Ectodermal cell (in vitro differentiated cells): ENCODE measurements at regions not wholly inside any gene's neighbourhood (a gene's known extent, or its start where the extent isn't known, plus 50 kb on each side); places are given as distances from the start of the nearest gene placed in this dataset.

Experiments used
- H3K27ac ChIP-seq: 2 replicates; pipeline ENCODE4 v1.7.0; 2013; ENCODE audit warnings: mild to moderate bottlenecking, low read depth, low read length; ENCODE audit not compliant: insufficient read depth, poor library complexity, severe bottlenecking
- H3K27me3 ChIP-seq: 2 replicates; pipeline ENCODE4 v1.7.0; 2013; ENCODE audit warnings: mild to moderate bottlenecking, low read length; ENCODE audit not compliant: insufficient read depth, control insufficient read depth, poor library complexity, severe bottlenecking
- H3K36me3 ChIP-seq: one replicate; pipeline ENCODE4 v1.7.0; 2013; ENCODE audit warnings: low read length; ENCODE audit not compliant: control insufficient read depth, insufficient read depth
- H3K4me1 ChIP-seq: one replicate; pipeline ENCODE4 v1.7.0; 2013; ENCODE audit warnings: low read length; ENCODE audit not compliant: control insufficient read depth, insufficient read depth
- H3K4me3 ChIP-seq: 2 replicates; pipeline ENCODE4 v1.7.0; 2013; ENCODE audit warnings: low read depth, low read length, control low read depth; ENCODE audit not compliant: insufficient read depth
- H3K9me3 ChIP-seq: 2 replicates; pipeline ENCODE4 v1.7.0; 2013; ENCODE audit warnings: mild to moderate bottlenecking, low read length, moderate library complexity; ENCODE audit not compliant: control insufficient read depth
- WGBS, 2 experiments: methylation state at CpG; one replicate each; pipeline ENCODE4 v1.1.7; 2013; ENCODE audit warnings: missing lambda C conversion rate in 2 of 2; 5-methylcytosine and 5-hydroxymethylcytosine counted together

GRCh38 chr16:82395212-82395611 is 225.2 kb upstream of the MPHOSPH6 start:
- Histone ChIP-seq H3K4me3 (no peak overlapping the region), H3K27ac (no peak overlapping the region), H3K36me3 (no peaks in the 10 kb centered on the region), H3K4me1 (no peaks in the 10 kb centered on the region), H3K9me3 (no peaks in the 10 kb centered on the region), H3K27me3 (no peaks in the 10 kb centered on the region)

- H3K36me3 ChIP-seq: no peaks in the 10 kb centered on the region
- H3K27ac ChIP-seq: no peak overlapping the region
- H3K9me3 ChIP-seq: no peaks in the 10 kb centered on the region
- no peak overlapping the region for H3K4me3 ChIP-seq
- 94 to 95% methylated on average over 3 of the region's 3 CpGs for WGBS, 2 experiments
- no peaks in the 10 kb centered on the region for H3K4me1 ChIP-seq
- H3K27me3 ChIP-seq: no peaks in the 10 kb centered on the region
Observed at GRCh38 chr16:82391690-82392089, 221.7 kb upstream of the MPHOSPH6 start.

GRCh38 chr16:82389956-82390650 is 220.1 kb upstream of the MPHOSPH6 start:
- Histone ChIP-seq H3K4me1 (no peaks in the 10 kb centered on the region), H3K27ac (no peak overlapping the region), H3K36me3 (no peaks in the 10 kb centered on the region), H3K9me3 (no peaks in the 10 kb centered on the region), H3K27me3 (no peaks in the 10 kb centered on the region), H3K4me3 (no peak overlapping the region)
- 94 to 95% methylated on average over 7 of the region's 7 CpGs for WGBS, 2 experiments

GRCh38 chr16:82386761-82387160 is 216.7 kb upstream of the MPHOSPH6 start:
- Histone ChIP-seq H3K9me3 (no peaks in the 10 kb centered on the region), H3K36me3 (no peaks in the 10 kb centered on the region), H3K27ac (no peak overlapping the region), H3K27me3 (no peaks in the 10 kb centered on the region), H3K4me1 (no peaks in the 10 kb centered on the region), H3K4me3 (no peak overlapping the region)
- WGBS, 2 experiments: 98 to 100% methylated on average over 1 of the region's 1 CpG

- 90 to 93% methylated on average over 4 of the region's 4 CpGs for WGBS, 2 experiments
- Histone ChIP-seq H3K4me1 (no peaks in the 10 kb centered on the region), H3K36me3 (no peaks in the 10 kb centered on the region), H3K9me3 (no peaks in the 10 kb centered on the region), H3K27me3 (no peaks in the 10 kb centered on the region), H3K27ac (no peak overlapping the region), H3K4me3 (no peak overlapping the region)
Observed at GRCh38 chr16:82384949-82385348, 214.9 kb upstream of the MPHOSPH6 start.

GRCh38 chr16:82384017-82384416 is 214.0 kb upstream of the MPHOSPH6 start:
- Histone ChIP-seq H3K9me3 (no peaks in the 10 kb centered on the region), H3K4me3 (no peak overlapping the region), H3K27me3 (no peaks in the 10 kb centered on the region), H3K4me1 (no peaks in the 10 kb centered on the region), H3K36me3 (no peaks in the 10 kb centered on the region), H3K27ac (no peak overlapping the region)
- WGBS, 2 experiments: 92 to 97% methylated on average over 4 of the region's 4 CpGs

- H3K36me3 ChIP-seq: no peaks in the 10 kb centered on the region
- no peaks in the 10 kb centered on the region for H3K9me3 ChIP-seq
- WGBS, 2 experiments: 76 to 80% methylated on average over 4 of the region's 4 CpGs
- H3K4me1 ChIP-seq: no peaks in the 10 kb centered on the region
- H3K27me3 ChIP-seq: no peaks in the 10 kb centered on the region
- no peak overlapping the region for H3K27ac ChIP-seq
- no peak overlapping the region for H3K4me3 ChIP-seq
Observed at GRCh38 chr16:82382521-82382920, 212.5 kb upstream of the MPHOSPH6 start.

- WGBS, 2 experiments: 92 to 97% methylated on average over 5 of the region's 5 CpGs
- Histone ChIP-seq H3K27ac (no peak overlapping the region), H3K4me1 (no peaks in the 10 kb centered on the region), H3K4me3 (no peak overlapping the region), H3K27me3 (no peaks in the 10 kb centered on the region), H3K36me3 (no peaks in the 10 kb centered on the region), H3K9me3 (no peaks in the 10 kb centered on the region)
Observed at GRCh38 chr16:82379551-82379950, 209.5 kb upstream of the MPHOSPH6 start.

- H3K27ac ChIP-seq: no peak overlapping the region
- no peaks in the 10 kb centered on the region for H3K9me3 ChIP-seq
- no peaks in the 10 kb centered on the region for H3K36me3 ChIP-seq
- H3K27me3 ChIP-seq: no peaks in the 10 kb centered on the region
- no peak overlapping the region for H3K4me3 ChIP-seq
- WGBS, 2 experiments: 92 to 93% methylated on average over 2 of the region's 2 CpGs
- H3K4me1 ChIP-seq: no peaks in the 10 kb centered on the region
Observed at GRCh38 chr16:82373976-82374375, 204.0 kb upstream of the MPHOSPH6 start.

GRCh38 chr16:82370282-82370681 is 200.3 kb upstream of the MPHOSPH6 start:
- Histone ChIP-seq H3K36me3 (no peaks in the 10 kb centered on the region), H3K4me1 (no peaks in the 10 kb centered on the region), H3K4me3 (no peak overlapping the region), H3K9me3 (no peaks in the 10 kb centered on the region), H3K27ac (no peak overlapping the region), H3K27me3 (no peaks in the 10 kb centered on the region)
- 93 to 98% methylated on average over 1 of the region's 1 CpG for WGBS, 2 experiments

- H3K27me3 ChIP-seq: no peaks in the 10 kb centered on the region
- no peak overlapping the region for H3K4me3 ChIP-seq
- H3K27ac ChIP-seq: no peak overlapping the region
- H3K9me3 ChIP-seq: no peaks in the 10 kb centered on the region
- no peaks in the 10 kb centered on the region for H3K4me1 ChIP-seq
- no peaks in the 10 kb centered on the region for H3K36me3 ChIP-seq
Observed at GRCh38 chr16:82368041-82368440, 198.0 kb upstream of the MPHOSPH6 start.
